ENCODE measurements at regions not wholly inside any gene's neighbourhood (a gene's known extent, or its start where the extent isn't known, plus 50 kb on each side); places are given as distances from the start of the nearest gene placed in this dataset.

- TF ChIP-seq BHLHE40 (IDR thresholded peaks at IDR 0.05; ENCODE audit: borderline replicate concordance) (no peak), ZNF384 (IDR thresholded peaks at IDR 0.05) (no peak), LEF1 (IDR thresholded peaks at IDR 0.05; ENCODE audit: borderline replicate concordance) (no peak), FOXM1 (IDR thresholded peaks at IDR 0.05; ENCODE audit: borderline replicate concordance) (no peak), NFRKB (IDR thresholded peaks at IDR 0.05) (no peak), FOXK2 (IDR thresholded peaks at IDR 0.05) (no peak), SUZ12 (IDR thresholded peaks at IDR 0.05) (no peak), FOXA1 (IDR thresholded peaks at IDR 0.05) (no peak), ARNT (IDR thresholded peaks at IDR 0.05) (no peak), PKNOX1 (IDR thresholded peaks at IDR 0.05) (no peak), TARDBP (IDR thresholded peaks at IDR 0.05) (no peak), SP1 (IDR thresholded peaks at IDR 0.05) (no peak), HDGF (IDR thresholded peaks at IDR 0.05; ENCODE audit: borderline replicate concordance) (no peak)
Observed at GRCh38 chr6:135600086-135600702, 102.7 kb upstream of the AHI1 start.

Data from HEK293T (cell line).